ENCODE measurements at regions not wholly inside any gene's neighbourhood (a gene's known extent, or its start where the extent isn't known, plus 50 kb on each side); places are given as distances from the start of the nearest gene placed in this dataset.
"Not testable (repeated sequence)": the region's sequence is repeated elsewhere in the genome, so short reads cannot be mapped to it uniquely, and the experiment has no call there.

DNA sequence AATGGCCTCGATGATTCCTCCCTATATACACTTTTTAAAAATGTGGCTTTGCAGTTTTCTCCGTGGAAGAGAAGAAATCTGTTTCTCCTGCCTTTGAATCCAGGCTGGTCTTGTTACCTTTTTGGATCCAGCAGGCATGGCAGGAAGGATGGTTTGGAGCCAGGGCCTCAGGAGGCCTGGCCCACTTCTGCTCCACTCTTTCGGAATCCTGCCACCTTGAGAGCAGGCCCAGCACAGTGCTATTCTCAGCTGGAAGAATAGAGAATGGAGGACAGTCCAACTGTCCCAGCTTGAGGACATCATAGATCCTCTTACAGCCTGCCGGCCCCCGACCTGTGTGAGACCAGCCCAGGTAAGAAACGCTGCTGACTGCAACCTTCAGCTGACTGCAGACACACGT lies 421.5 kb downstream of the FUT8 start:
- Histone ChIP-seq H3K4me1 (ENCODE audit: control insufficient read depth, insufficient read depth, low read length) (no peaks in the 10 kb centered on the region), H3K27ac (ENCODE audit: low read length) (no peak overlapping the region), H3K9me3 (ENCODE audit: control insufficient read depth, low read depth, low read length) (no peaks in the 10 kb centered on the region), H3K4me3 (ENCODE audit: low read length) (no peak overlapping the region), H3K27me3 (ENCODE audit: control insufficient read depth, insufficient read depth, low read length) (no peaks in the 10 kb centered on the region), H3K36me3 (ENCODE audit: control insufficient read depth, insufficient read depth, low read length) (no peaks in the 10 kb centered on the region)
- no peak for DNase-seq
- WGBS (ENCODE audit: insufficient coverage, low lambda C conversion rate): no CpG with 5 or more reads among the region's 7 CpGs

GRCh38 chr14:65834812-65835211 lies 422.3 kb downstream of the FUT8 start:
- H3K4me1 ChIP-seq (ENCODE audit: control insufficient read depth, insufficient read depth, low read length): no peaks in the 10 kb centered on the region
- no CpG with 5 or more reads among the region's 6 CpGs for WGBS (ENCODE audit: insufficient coverage, low lambda C conversion rate)
- H3K27ac ChIP-seq (ENCODE audit: low read length): no peak overlapping the region
- H3K27me3 ChIP-seq (ENCODE audit: control insufficient read depth, insufficient read depth, low read length): no peaks in the 10 kb centered on the region
- DNase-seq: no peak
- no peak overlapping the region for H3K4me3 ChIP-seq (ENCODE audit: low read length)
- no peaks in the 10 kb centered on the region for H3K36me3 ChIP-seq (ENCODE audit: control insufficient read depth, insufficient read depth, low read length)
- no peaks in the 10 kb centered on the region for H3K9me3 ChIP-seq (ENCODE audit: control insufficient read depth, low read depth, low read length)

DNA sequence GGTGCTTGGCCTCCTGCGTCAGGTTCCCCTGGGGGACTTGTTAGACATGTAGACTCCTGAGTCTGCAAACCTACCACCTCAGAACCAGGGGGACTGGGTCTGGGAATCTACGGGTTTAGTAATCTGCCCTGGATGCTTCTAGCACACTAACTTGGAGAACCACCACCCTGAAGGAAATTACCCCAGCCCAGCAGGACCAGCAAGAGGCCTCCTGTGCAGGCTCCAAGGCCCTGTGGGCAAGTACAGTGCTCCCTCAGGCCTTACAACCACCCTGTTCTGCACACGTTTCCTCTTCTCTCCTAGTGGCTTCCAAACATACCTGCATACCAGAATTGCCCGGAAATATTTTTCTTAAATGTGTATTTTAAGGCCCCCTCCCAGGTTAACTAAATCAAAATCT lies 423.0 kb downstream of the FUT8 start:
- Histone ChIP-seq H3K4me1 (ENCODE audit: control insufficient read depth, insufficient read depth, low read length) (no peaks in the 10 kb centered on the region), H3K27ac (ENCODE audit: low read length) (no peak overlapping the region), H3K9me3 (ENCODE audit: control insufficient read depth, low read depth, low read length) (no peaks in the 10 kb centered on the region), H3K4me3 (ENCODE audit: low read length) (no peak overlapping the region), H3K36me3 (ENCODE audit: control insufficient read depth, insufficient read depth, low read length) (no peaks in the 10 kb centered on the region), H3K27me3 (ENCODE audit: control insufficient read depth, insufficient read depth, low read length) (no peaks in the 10 kb centered on the region)
- no peak for DNase-seq
- 83% methylated on average over 1 of the region's 4 CpGs for WGBS (ENCODE audit: insufficient coverage, low lambda C conversion rate)

GRCh38 chr14:65838565-65838964 lies 426.0 kb downstream of the FUT8 start:
- no peaks in the 10 kb centered on the region for H3K4me1 ChIP-seq (ENCODE audit: control insufficient read depth, insufficient read depth, low read length)
- no peaks in the 10 kb centered on the region for H3K9me3 ChIP-seq (ENCODE audit: control insufficient read depth, low read depth, low read length)
- H3K4me3 ChIP-seq (ENCODE audit: low read length): no peak overlapping the region
- WGBS (ENCODE audit: insufficient coverage, low lambda C conversion rate): 100% methylated on average over 1 of the region's 5 CpGs
- H3K27ac ChIP-seq (ENCODE audit: low read length): no peak overlapping the region
- H3K27me3 ChIP-seq (ENCODE audit: control insufficient read depth, insufficient read depth, low read length): no peaks in the 10 kb centered on the region
- no peak for DNase-seq
- H3K36me3 ChIP-seq (ENCODE audit: control insufficient read depth, insufficient read depth, low read length): no peaks in the 10 kb centered on the region

DNA sequence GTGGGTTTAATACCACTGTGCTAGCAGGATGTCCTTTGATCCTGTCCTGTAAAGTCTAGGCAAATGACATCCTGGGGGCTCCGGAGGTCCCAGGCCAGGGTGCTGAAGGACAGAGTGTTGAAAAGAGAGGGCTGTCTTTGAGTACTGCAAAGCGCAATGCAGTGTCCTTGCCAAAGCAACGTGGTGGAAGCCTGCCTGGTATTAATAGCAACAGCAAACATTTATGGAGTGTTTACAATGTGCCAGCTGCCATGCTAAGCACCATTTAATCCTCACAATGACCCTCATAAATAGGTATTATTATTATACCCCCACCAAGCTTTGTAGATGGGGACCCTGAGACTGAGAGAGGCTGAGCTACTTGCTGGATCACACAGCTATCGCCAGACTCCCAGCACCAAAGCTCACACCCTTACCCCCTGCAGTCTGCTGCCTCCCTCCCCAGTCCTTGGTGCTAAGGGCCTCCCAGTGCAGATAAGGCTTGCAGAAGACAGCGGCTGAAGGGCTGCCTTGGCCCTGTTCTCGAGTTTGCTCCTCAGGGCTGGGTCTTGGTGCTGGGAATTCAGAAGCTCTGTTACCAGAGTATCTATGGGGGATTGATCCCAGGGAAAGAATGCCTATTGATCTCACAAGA lies 427.7 kb downstream of the FUT8 start:
- H3K9me3 ChIP-seq (ENCODE audit: control insufficient read depth, low read depth, low read length): no peaks in the 10 kb centered on the region
- no CpG with 5 or more reads among the region's 6 CpGs for WGBS (ENCODE audit: insufficient coverage, low lambda C conversion rate)
- DNase-seq: no peak

GRCh38 chr14:65840786-65841185 lies 428.3 kb downstream of the FUT8 start:
- no CpG with 5 or more reads among the region's 1 CpG for WGBS (ENCODE audit: insufficient coverage, low lambda C conversion rate)
- no peak for DNase-seq
- H3K9me3 ChIP-seq (ENCODE audit: control insufficient read depth, low read depth, low read length): no peaks in the 10 kb centered on the region
- H3K36me3 ChIP-seq (ENCODE audit: control insufficient read depth, insufficient read depth, low read length): no peaks in the 10 kb centered on the region
- H3K27me3 ChIP-seq (ENCODE audit: control insufficient read depth, insufficient read depth, low read length): no peaks in the 10 kb centered on the region
- H3K4me1 ChIP-seq (ENCODE audit: control insufficient read depth, insufficient read depth, low read length): no peaks in the 10 kb centered on the region
- no peak overlapping the region for H3K4me3 ChIP-seq (ENCODE audit: low read length)
- no peak overlapping the region for H3K27ac ChIP-seq (ENCODE audit: low read length)

More for the DNA sequence above, 427.7 kb downstream of the FUT8 start:
- H3K27ac ChIP-seq (ENCODE audit: low read length): no peak overlapping the region
- H3K27me3 ChIP-seq (ENCODE audit: control insufficient read depth, insufficient read depth, low read length): no peaks in the 10 kb centered on the region
- H3K4me1 ChIP-seq (ENCODE audit: control insufficient read depth, insufficient read depth, low read length): no peaks in the 10 kb centered on the region
- no peak overlapping the region for H3K4me3 ChIP-seq (ENCODE audit: low read length)
- no peaks in the 10 kb centered on the region for H3K36me3 ChIP-seq (ENCODE audit: control insufficient read depth, insufficient read depth, low read length)

- Histone ChIP-seq H3K27ac (ENCODE audit: low read length) (no peak overlapping the region), H3K4me3 (ENCODE audit: low read length) (no peak overlapping the region), H3K4me1 (ENCODE audit: control insufficient read depth, insufficient read depth, low read length) (no peaks in the 10 kb centered on the region), H3K27me3 (ENCODE audit: control insufficient read depth, insufficient read depth, low read length) (no peaks in the 10 kb centered on the region), H3K9me3 (ENCODE audit: control insufficient read depth, low read depth, low read length) (no peaks in the 10 kb centered on the region), H3K36me3 (ENCODE audit: control insufficient read depth, insufficient read depth, low read length) (no peaks in the 10 kb centered on the region)
- DNase-seq: no peak
- WGBS (ENCODE audit: insufficient coverage, low lambda C conversion rate): no CpG with 5 or more reads among the region's 2 CpGs
These were observed 433.8 kb downstream of the FUT8 start for GRCh38 chr14:65846196-65846868.

DNA sequence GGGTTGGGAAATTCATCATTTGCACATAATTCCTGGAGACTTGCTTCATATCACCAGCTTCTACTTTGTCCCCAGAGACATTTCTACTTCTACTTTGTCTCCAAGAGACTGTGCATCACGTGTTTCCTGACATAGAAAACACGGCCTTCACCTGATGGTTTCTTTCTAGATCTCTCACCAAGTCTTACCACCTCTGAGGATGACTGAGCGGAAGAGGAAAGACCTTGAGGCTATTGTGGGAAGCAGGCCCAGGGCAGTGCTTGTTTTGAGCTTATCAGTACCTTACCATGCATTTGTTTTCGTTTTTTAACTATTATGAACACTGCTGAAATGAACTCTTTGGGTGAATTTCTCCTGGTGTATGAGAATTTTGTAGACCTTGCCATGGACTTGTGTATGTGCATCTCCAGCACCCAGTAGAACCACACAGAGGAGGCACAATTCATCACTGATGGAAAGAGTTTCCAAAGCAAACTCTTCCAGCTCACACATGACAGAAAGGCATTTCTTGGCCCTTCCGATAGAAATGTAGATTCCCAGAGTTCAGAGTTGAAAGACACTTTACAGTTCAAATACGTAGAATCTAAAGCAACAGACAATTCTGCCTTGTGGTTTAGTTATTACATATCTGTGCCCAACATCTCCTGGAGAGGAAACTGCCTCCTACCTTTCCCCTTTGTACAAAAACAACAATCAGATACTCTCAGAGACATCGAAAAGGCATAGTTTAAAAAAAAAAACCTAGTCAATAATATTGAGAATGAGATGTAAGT lies 434.7 kb downstream of the FUT8 start:
- DNase-seq: peak; percentile 8 to 11
- H3K27ac ChIP-seq (ENCODE audit: low read length): no peak overlapping the region
- 100% methylated on average over 2 of the region's 7 CpGs for WGBS (ENCODE audit: insufficient coverage, low lambda C conversion rate)
- H3K4me1 ChIP-seq (ENCODE audit: control insufficient read depth, insufficient read depth, low read length): no peaks in the 10 kb centered on the region
- no peak overlapping the region for H3K4me3 ChIP-seq (ENCODE audit: low read length)
- H3K9me3 ChIP-seq (ENCODE audit: control insufficient read depth, low read depth, low read length): no peaks in the 10 kb centered on the region
- no peaks in the 10 kb centered on the region for H3K36me3 ChIP-seq (ENCODE audit: control insufficient read depth, insufficient read depth, low read length)
- H3K27me3 ChIP-seq (ENCODE audit: control insufficient read depth, insufficient read depth, low read length): peaks cover 2% of the 10 kb centered on the region

DNA sequence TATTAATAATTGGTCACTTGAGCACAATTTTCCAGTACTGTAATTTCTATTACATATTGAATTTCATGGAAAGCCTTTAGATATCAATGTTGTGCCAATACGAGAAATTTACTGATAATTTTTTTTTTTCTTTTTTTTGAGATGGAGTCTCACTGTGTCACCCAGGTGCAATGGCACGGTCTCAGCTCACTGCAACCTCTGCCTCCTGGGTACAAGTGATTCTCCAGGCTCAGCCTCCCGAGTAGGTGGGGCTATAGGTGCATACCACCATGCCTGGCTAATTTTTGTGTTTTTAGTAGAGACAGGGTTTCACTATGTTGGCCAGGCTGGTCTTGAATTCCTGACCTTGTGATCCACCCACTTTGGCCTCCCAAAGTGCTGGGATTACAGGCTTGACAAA lies 435.4 kb downstream of the FUT8 start:
- H3K27me3 ChIP-seq (ENCODE audit: control insufficient read depth, insufficient read depth, low read length); H3K4me1 ChIP-seq (ENCODE audit: control insufficient read depth, insufficient read depth, low read length); H3K4me3 ChIP-seq (ENCODE audit: low read length); DNase-seq; H3K36me3 ChIP-seq (ENCODE audit: control insufficient read depth, insufficient read depth, low read length); H3K27ac ChIP-seq (ENCODE audit: low read length); H3K9me3 ChIP-seq (ENCODE audit: control insufficient read depth, low read depth, low read length): not testable (repeated sequence)
- WGBS (ENCODE audit: insufficient coverage, low lambda C conversion rate): 100% methylated on average over 1 of the region's 3 CpGs

DNA sequence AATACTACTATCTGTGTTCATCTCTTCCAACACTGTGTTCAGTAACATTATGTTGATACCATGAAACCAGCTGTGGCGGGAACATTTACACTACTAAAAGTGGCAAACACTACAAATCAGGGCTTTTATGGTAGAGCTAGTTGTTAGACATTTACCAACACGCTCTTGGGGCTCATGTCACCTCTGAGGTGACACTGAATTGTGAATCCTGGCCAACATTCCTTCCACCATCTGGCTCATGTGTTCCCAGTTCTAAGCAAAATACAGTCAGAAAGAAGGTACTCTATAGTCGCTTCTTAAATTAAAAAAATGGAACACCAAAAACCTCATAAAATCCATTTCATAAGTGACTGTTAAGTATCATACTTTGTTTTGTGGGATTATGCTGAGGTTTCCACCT lies 436.6 kb downstream of the FUT8 start:
- H3K27ac ChIP-seq (ENCODE audit: low read length): no peak overlapping the region
- WGBS (ENCODE audit: insufficient coverage, low lambda C conversion rate): 100% methylated on average over 1 of the region's 3 CpGs
- peaks cover 2% of the 10 kb centered on the region for H3K27me3 ChIP-seq (ENCODE audit: control insufficient read depth, insufficient read depth, low read length)
- no peak overlapping the region for H3K4me3 ChIP-seq (ENCODE audit: low read length)
- no peaks in the 10 kb centered on the region for H3K36me3 ChIP-seq (ENCODE audit: control insufficient read depth, insufficient read depth, low read length)
- no peaks in the 10 kb centered on the region for H3K4me1 ChIP-seq (ENCODE audit: control insufficient read depth, insufficient read depth, low read length)
- DNase-seq: no peak
- H3K9me3 ChIP-seq (ENCODE audit: control insufficient read depth, low read depth, low read length): no peaks in the 10 kb centered on the region

Data from large intestine (tissue), 3 donors.